HL-60 (cell line): ENCODE measurements at regions not wholly inside any gene's neighbourhood (a gene's known extent, or its start where the extent isn't known, plus 50 kb on each side); places are given as distances from the start of the nearest gene placed in this dataset.

Source experiments
- GABPA ChIP-seq: IDR thresholded peaks from 2 replicates; pipeline ENCODE4 v1.6.1; 2012; ENCODE audit warnings: low read depth
- TF ChIP-seq, protein P1 (sequence below): IDR thresholded peaks from one replicate; pipeline ENCODE4 v1.5.1; 2011; ENCODE audit warnings: low read length, control low read depth, inconsistent platforms; ENCODE audit not compliant: insufficient read depth
- TF ChIP-seq, protein P2 (sequence below): IDR thresholded peaks from 2 replicates; pipeline ENCODE4 v1.6.1; 2012; ENCODE audit warnings: low read depth; ENCODE audit not compliant: insufficient replicate concordance

DNA sequence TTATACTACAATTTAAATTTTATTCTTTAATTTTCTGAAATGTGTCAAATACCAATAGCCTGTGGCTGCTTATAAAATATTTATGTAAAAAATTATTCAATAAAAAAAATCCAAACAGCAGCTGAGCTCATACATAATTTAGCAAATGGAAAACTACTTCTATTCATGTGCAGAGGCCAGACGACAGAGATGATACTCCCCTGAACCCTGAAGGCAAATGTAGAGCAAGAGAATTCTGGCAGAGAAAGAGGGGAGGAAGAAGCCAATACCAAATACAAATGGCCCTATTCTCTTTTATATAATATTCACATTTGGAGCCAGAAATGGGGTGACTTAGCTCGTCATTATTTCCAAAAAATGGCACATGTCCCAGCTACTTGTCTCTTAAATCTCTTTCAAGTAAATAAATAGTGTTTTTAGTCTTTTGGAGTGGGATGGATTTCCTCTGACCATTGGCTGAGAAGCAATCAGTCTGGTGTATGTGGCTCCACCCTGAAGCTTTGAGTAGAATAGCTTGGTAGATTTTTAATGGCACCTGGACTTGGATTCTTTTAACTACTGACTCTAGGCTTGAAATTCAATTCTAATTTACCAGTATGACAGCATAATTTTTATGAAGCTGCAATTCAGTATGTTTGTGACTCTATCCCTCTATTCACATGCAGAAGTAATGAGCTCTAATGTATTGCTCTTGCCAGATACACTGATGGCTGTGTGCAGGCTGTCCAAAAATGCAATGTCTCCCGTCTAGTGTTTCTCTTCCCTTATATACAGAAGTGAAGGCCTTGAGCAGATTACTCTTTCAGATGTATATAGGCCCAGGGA is 113.4 kb upstream of the SCAF11 start:
- TF ChIP-seq, protein P1, sequence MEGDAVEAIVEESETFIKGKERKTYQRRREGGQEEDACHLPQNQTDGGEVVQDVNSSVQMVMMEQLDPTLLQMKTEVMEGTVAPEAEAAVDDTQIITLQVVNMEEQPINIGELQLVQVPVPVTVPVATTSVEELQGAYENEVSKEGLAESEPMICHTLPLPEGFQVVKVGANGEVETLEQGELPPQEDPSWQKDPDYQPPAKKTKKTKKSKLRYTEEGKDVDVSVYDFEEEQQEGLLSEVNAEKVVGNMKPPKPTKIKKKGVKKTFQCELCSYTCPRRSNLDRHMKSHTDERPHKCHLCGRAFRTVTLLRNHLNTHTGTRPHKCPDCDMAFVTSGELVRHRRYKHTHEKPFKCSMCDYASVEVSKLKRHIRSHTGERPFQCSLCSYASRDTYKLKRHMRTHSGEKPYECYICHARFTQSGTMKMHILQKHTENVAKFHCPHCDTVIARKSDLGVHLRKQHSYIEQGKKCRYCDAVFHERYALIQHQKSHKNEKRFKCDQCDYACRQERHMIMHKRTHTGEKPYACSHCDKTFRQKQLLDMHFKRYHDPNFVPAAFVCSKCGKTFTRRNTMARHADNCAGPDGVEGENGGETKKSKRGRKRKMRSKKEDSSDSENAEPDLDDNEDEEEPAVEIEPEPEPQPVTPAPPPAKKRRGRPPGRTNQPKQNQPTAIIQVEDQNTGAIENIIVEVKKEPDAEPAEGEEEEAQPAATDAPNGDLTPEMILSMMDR, result no peak
- TF ChIP-seq GABPA, result no peak
- TF ChIP-seq, protein P2, sequence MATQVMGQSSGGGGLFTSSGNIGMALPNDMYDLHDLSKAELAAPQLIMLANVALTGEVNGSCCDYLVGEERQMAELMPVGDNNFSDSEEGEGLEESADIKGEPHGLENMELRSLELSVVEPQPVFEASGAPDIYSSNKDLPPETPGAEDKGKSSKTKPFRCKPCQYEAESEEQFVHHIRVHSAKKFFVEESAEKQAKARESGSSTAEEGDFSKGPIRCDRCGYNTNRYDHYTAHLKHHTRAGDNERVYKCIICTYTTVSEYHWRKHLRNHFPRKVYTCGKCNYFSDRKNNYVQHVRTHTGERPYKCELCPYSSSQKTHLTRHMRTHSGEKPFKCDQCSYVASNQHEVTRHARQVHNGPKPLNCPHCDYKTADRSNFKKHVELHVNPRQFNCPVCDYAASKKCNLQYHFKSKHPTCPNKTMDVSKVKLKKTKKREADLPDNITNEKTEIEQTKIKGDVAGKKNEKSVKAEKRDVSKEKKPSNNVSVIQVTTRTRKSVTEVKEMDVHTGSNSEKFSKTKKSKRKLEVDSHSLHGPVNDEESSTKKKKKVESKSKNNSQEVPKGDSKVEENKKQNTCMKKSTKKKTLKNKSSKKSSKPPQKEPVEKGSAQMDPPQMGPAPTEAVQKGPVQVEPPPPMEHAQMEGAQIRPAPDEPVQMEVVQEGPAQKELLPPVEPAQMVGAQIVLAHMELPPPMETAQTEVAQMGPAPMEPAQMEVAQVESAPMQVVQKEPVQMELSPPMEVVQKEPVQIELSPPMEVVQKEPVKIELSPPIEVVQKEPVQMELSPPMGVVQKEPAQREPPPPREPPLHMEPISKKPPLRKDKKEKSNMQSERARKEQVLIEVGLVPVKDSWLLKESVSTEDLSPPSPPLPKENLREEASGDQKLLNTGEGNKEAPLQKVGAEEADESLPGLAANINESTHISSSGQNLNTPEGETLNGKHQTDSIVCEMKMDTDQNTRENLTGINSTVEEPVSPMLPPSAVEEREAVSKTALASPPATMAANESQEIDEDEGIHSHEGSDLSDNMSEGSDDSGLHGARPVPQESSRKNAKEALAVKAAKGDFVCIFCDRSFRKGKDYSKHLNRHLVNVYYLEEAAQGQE, result no peak
